Fibroblast of peridontal ligament (primary cell): ENCODE measurements at regions not wholly inside any gene's neighbourhood (a gene's known extent, or its start where the extent isn't known, plus 50 kb on each side); places are given as distances from the start of the nearest gene placed in this dataset.

Experiments
- DNase-seq: peaks from one replicate; pipeline ENCODE4 v3.0.0-alpha.2; 2010; ENCODE audit errors: extremely low read depth

GRCh38 chr4:1542516-1543320 is 136.5 kb upstream of the NKX1-1 start:
- DNase-seq, result no peak

DNA sequence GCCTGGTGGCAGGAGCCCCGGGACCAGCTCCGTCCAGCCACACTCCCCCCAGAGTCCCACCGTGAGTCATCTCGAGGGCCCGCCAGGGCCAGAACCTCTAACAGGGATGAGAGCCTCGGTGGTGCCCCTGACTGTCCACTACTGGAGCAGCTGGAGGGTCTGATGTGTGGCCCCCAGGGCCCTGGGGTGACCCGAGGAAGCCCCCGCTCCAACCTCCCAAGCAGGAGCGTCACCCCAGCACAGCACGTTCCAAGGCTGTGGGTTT is 135.9 kb upstream of the NKX1-1 start:
- no peak for DNase-seq

- DNase-seq, result no peak
Measured at GRCh38 chr4:1541449-1542225, 135.4 kb upstream of the NKX1-1 start.

GRCh38 chr4:1540601-1541375 is 134.5 kb upstream of the NKX1-1 start:
- DNase-seq, result no peak

DNA sequence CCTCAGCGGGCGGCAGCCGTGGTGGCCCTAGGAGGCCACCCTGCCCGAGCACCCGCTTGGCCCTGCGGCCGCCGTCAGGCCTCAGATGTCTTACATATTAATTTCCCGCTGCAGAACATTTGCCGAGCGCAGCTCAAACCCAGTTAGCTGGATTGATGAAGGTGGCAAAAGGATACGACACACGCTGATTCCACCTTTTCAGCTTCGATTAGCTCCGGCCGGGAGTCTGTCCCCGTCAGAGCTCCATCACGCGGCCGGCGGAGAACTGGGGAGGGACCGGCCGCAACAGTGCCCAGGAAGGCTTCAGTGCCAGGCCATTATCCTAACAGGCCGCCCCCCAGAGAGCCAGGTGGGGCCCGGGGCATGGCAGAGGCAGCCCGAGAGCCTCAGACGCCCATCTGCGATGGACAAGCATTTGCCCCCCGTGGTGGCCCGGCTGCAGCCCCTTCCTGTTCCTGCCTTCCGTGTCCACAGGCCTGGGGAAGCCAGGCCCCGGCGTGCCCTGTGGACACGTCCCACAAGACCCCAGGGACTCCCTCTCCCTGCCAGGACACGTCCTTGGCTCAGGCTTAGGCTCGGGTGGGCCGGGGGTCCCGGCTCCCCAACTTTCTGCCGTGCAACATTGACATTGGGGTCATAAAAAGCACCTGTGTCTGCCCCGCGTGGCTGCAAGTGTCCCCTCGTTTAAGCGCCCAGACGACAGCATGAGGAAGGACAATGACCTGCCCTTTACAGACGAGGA is 133.8 kb upstream of the NKX1-1 start:
- no peak for DNase-seq

- no peak for DNase-seq
Measured at GRCh38 chr4:1538941-1539772, 132.9 kb upstream of the NKX1-1 start.

DNA sequence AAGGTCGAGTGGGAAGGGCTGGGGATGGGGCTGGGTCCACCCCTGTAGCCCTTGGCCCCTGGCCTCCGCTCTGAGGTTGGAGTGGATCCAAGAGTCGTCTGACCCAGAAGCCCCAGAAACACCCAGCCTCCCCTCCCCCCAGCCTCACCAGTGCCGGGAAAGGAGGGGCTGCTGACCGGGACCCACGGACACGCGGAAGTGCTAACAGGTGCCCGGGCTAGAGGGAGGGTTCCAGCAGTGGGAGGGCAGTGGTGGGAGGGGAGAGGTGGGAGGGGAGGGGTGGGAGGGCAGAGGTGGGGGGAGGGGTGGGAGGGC is 131.8 kb upstream of the NKX1-1 start:
- no peak for DNase-seq

- no peak for DNase-seq
Measured at GRCh38 chr4:1537410-1538095, 131.3 kb upstream of the NKX1-1 start.

- no peak for DNase-seq
Measured at GRCh38 chr4:1536579-1537409, 130.6 kb upstream of the NKX1-1 start.

- no peak for DNase-seq
Measured at GRCh38 chr4:1535926-1536578, 129.8 kb upstream of the NKX1-1 start.

GRCh38 chr4:1534876-1535526 is 128.8 kb upstream of the NKX1-1 start:
- DNase-seq, result no peak

- no peak for DNase-seq
Measured at GRCh38 chr4:1534095-1534872, 128.0 kb upstream of the NKX1-1 start.

DNA sequence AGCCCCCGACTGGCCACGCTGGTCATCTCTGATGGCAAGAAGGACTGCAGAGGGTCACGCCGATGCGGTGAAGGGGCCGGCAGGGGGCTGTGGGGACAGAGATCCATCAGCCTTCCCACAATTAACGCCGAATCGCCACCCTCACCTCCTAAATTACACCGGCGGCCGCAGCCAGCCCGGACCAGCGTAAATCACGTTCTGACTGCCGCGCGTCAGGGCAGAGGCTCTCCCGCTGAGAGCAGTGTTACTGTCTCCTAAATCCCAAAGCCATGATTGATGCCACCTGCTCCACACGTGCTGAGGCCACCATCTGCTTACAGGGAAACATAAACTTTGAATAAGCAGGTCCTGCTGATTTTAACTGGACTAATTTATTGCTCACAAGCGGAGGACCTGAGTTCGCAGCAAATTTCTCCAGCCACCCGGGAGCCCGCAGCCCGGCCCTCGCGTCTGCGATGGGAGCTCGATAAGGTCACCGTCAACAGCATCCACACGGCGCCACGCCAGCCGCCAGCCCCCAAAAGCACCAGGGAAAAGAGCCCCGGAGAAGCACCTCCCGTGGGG is 127.3 kb upstream of the NKX1-1 start:
- no peak for DNase-seq

- DNase-seq, result no peak
Measured at GRCh38 chr4:1532549-1533395, 126.5 kb upstream of the NKX1-1 start.

DNA sequence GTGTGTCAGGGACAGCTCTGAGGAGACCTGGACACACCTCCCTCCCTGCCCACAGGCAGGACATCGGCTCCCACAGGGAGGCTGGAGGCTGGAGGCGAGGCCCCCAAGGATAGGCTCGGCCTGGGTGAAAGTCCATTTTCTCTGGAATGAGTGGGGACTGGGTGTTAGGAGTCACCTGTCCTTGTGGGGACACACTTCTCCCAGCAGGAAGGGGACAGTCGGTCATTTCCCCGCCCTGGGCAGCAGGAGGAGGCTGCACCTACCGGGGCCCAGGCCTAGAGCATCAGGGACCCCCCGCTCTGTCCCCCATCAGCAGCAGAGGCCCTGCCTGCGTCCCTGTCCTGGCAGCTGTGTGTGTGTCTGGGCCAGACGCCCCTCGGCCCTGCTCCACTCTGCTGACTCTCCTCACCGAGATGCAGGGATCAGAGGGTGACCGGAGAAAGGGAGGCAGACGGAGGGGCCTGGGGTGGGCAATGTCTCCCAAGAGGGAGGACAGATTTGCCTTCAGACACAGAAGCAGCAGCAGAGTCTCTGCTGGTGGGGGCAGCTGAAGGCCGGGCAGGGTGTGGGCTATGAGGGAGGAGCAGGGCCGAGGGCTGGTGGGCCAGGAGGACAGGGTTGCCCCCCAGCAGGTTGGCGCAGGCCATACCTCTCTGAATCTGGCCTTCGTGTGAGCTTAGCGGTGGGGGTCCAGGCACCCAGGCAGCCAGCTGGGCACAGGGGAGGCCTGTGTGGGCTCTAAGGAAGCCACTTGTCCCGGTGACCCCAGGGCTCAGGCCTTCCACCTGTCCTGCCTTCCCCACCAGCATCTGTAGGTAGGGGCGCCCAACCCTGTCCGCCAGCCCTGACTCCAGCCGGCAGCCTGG is 125.7 kb upstream of the NKX1-1 start:
- DNase-seq, result no peak

GRCh38 chr4:1530356-1530755 is 124.1 kb upstream of the NKX1-1 start:
- no peak for DNase-seq
